NCI-H748 treated with DMSO at 0.1 percent for 48 hours (cell line): ENCODE measurements at regions not wholly inside any gene's neighbourhood (a gene's known extent, or its start where the extent isn't known, plus 50 kb on each side); places are given as distances from the start of the nearest gene placed in this dataset.
"Not testable (repeated sequence)": the region's sequence is repeated elsewhere in the genome, so short reads cannot be mapped to it uniquely, and the experiment has no call there.

Source experiments
- DNase-seq: peaks from one replicate; lab custom pipeline; 2025; lab: John Stamatoyannopoulos, UW

DNA sequence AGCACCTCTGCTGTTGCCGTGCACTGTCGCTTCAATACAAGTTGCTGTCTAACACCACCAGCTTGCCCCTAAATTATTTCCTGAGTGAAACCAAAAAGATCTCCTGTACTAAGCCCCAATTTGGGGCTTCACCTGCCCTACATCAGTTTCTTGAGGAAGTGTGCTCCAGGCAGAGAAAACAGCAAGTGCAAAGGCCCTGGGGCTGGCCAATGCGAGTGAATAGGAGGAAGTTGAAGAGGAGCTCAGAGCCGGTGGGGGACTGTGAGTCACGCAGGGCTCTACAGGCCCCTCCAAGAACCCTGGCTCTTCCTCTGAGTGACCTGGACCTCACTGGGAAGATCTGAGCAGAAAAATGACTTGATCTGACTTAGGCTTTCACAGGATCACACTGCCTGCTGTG lies 117.2 kb downstream of the IPO8 start:
- no peak for DNase-seq

DNA sequence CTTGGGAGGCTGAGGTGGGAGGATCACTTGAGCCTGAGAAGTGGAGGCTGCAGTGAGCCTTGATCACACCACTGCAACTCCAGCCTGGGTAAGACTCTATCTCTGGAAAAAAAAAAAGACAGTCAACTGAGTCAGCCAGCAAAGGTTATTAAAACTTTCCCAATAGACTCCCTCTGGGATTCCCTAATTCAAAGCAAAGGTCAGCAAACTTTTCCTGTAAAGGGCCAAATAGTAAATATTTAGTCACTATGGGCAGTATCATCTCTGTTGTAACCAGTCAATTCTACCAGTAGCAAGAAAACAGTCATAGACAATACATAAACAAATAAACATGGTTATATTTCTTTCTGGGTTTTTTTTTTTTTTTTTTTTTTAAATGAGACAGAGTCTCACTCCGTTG lies 122.5 kb downstream of the IPO8 start:
- no peak for DNase-seq

DNA sequence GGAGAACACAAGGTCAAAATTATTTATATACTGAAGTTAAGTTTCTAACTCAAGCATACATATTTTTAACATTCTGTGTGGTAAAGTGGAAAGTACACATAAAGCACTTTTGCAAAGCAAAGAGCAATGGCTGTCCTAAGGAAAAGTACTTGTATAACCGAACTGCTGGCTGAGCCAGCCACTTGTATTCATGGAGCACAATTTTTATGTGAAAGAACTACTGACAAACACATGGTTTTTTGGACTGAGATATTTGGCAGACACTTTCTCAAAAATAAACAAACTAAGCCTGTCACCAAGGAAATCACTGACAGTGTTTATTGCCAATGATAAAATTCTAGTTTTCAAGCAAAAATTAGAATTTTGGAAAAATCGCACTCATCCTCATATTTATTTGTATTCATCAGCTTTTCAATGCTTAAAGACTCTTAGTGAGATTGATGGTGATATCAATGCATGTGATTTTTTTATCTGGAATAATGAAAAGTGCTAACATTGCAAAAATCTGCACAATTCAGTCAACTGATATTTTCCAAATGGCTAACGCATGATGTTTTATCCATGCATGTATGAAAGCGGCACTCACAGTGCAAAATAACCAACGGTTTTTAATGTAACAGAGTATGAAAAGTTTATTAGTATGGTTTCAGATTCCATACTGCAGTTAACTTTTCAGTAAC lies 125.3 kb downstream of the IPO8 start:
- DNase-seq: no peak

- DNase-seq: no peak
Observed at GRCh38 chr12:30569426-30569825, 126.2 kb downstream of the IPO8 start.

GRCh38 chr12:30568453-30568852 lies 127.2 kb downstream of the IPO8 start:
- DNase-seq: no peak

DNA sequence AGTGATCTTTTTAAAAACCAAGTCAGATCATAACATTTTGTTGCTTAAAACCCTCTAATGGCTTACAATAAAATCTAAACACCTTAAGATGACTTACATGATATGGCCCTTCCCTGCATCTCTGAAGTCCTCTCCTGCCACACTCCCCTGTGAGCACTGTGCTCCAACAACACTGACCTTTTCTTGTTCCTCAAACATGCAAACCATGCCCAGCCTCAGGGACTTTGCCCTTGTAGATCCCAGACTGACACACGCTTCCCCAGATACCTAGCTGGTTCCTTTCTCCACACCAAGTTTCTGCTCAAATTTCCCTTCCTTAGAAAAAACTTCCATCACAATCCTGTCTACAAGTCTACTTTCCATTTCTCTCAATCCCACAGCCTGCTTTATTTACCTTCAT lies 128.6 kb downstream of the IPO8 start:
- DNase-seq: no peak

DNA sequence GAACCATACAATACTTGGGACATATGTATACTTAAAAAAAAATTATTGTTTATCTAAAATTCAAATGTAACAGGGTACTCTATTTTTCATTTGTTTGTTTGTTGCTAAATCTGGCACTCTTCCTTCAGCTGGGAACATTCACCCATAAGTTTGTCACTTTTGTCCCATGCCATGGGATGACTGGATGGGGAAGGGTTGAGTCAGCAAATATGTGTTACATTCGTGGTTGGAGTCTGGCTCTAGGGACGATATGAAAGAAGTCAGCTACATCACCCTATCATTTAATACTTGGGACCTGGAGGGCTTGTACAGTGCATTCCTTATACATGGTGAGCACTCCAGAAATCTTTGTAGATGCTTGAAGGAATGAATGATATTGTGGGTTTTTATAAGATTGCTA lies 131.3 kb downstream of the IPO8 start:
- no peak for DNase-seq

DNA sequence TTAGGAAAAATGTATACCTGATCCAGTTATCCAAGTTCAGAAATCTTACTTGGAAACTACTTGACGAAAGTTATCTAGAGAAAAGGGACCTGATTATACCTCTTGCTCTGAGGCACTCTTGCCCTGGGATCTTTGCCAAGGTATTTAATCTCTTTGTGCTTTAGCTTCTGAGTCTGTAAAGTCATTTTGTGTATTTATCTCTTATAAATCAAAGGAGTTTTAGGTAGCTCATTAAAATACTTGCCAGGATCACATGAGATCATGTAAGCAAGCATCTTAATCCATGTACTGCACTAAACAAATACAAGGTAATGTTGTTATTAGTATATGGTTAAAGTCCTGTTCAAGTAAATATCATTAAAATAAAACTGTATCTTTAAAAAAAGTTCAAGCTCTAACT lies 147.5 kb downstream of the IPO8 start:
- no peak for DNase-seq

- no peak for DNase-seq
Observed at GRCh38 chr12:30546121-30546520, 149.5 kb downstream of the IPO8 start.

DNA sequence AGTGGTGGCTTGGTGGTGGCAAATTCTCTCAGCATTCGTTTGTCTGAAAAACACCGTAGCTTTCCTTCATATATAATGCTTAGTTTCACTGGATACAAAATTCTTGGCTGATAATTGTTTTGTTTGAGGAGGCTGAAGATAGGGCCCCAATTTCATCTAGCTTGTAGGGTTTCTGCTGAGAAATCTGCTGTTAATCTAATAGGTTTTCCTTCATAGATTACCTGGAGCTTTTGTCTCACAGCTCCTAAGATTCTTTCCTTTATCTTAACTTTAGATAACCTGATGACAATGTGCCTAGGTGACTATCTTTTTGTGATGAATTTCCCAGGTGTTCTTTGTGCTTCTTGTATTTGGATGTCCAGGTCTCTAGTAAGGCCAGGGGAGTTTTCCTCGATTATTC lies 151.0 kb downstream of the IPO8 start:
- not testable (repeated sequence) for DNase-seq

GRCh38 chr12:30537228-30537627 lies 158.4 kb downstream of the IPO8 start:
- no peak for DNase-seq

DNA sequence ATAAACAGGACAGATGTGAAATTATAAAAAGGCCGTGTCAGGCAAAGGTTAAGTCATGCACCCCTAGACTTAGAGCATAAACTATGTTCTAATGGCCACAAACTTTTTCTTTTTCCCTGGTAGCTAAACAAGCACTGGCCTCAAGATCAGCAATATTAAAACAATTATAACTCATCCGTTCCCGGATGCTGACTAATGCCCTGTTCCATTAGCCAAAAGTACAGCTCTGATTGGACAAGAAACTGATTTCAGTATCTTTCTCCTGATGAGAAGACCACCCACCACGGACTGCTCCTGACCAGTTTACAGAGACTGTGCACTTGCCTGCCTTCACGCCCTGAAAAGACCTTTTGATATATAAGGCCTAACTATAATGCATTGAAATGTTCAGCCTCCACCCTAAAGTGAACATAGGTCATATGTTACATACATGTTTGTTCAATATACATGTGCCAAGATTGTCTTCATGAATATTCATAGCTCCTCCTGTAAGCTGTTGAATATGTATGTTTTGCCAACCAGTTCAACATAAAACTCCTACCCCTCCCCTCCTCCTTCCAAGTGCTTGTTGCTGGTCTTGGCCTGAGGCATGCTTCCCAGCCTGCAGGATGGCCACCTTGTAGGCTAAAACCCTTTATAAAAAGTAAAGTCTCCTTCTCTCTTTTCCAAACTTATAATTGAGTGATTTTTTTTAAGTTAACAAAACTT lies 162.0 kb downstream of the IPO8 start:
- no peak for DNase-seq

DNA sequence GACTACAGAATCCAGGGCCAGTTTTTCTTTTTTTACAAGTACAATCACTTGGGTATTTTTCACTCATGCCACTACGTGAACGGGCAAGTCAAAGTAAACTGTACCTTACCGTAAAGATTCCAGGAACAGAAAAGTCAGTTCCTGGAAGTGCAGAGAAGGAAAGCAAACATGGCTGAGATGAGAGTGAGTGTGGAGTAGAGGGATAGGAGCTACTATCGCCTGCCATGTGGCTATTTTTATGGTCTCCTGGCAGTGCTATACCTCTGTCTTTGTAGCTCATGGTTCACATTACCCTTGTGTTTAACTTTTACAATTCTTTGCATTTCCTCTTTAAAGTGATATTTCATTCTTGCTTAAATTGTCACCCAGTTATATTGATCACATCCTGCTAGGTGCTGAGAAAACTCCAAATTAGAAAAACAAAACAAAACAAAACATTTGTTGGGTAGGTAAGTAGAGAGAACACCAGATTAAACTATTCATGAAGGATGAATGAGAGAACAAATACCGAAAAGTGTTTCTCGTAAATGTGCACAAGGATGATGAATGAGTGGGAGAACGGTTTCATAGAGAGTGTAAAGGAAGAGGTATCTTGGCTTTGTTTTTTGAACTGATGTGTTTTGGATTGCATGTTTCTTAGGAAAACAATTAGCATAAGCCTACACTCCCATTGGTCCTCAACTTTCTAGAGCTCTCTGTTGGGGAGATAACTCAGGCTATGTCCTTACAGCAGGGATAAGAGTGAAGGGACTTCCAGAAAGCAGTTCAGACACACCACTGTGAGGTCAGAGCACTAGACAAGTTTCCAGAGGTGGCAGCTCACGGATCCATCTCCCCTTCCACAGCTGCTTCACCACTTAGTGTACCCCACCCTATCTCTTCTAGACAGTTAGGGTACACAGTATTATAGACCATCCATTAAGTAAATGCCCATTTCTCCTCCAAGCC lies 163.7 kb downstream of the IPO8 start:
- DNase-seq: no peak

DNA sequence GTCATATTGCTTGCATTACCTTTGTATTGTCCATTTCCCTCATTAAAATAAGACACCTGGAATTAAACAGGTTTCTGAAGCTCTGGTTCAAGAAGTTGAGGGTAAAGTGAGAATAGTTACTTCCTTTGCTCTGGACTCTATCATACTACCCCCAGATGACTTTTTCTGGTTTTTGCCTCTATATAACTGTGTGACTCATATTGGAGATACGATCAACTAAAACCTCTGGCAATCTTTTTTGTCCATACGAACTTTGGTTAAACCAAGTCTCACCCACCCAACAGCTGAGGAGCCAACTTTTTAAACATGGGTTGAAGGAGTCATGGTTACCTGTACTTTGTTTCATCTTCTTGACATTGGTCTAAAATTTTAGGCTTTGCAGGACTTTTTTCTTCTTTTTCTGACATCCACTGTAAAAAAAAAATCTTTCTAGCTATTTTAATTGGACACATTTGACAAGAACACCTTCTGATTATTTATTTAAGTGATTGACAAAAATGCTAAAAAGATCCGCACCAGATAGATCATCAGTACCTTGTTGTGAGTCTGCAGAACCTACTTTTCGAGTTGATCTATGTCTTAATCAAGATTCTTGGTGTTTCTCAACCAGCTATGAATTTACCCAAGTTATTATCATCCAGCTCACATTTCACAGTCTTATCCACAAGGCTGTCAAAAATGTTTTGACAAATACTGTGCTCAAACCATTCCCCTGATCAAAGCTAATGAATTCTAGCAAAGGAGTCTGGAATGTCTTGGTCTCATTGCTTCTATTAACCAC lies 166.0 kb downstream of the IPO8 start:
- DNase-seq: no peak

GRCh38 chr12:30525171-30525570 lies 170.5 kb downstream of the IPO8 start:
- DNase-seq: no peak

GRCh38 chr12:30520285-30520684 lies 175.4 kb downstream of the IPO8 start:
- DNase-seq: not testable (repeated sequence)

DNA sequence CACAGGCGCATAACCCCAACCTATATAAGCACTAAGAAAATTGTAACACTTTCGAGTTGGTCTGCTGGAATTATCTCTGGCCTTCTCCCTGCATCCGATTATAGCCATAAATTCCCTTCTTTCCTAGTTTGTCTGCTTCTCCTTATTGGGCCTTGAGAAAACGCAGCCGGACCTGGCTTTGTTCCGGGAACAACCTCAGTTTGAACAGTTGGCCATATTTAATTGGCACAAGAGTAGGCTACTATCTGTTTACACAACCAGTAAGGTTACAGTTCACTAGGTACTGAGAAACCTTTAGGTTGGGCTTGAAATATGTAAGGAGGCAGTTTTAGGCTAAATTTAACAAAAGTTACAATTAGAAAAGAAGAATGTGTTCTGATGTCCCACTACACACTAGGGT lies 176.1 kb downstream of the IPO8 start:
- DNase-seq: no peak

- DNase-seq: no peak
Observed at GRCh38 chr12:30517320-30517719, 178.3 kb downstream of the IPO8 start.

GRCh38 chr12:30515351-30515750 lies 180.3 kb downstream of the IPO8 start:
- no peak for DNase-seq

DNA sequence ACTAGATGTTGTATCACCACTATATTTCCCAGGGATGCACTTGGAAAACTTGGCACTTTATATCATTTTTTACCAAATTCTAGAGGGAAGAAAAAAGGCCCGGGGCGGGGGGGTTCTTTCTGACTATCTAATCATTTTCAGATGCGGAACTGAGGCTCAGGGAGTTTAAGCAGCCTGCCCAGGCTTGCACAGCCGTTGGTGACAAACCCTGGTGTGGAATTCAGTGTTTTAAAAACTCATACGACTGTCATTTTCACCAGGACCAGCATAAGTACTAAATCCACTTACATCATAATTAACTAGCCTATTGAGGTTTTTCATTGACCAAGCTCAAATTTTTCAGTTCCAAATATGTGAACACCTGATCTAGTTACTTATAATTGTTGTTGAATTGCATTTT lies 181.0 kb downstream of the IPO8 start:
- no peak for DNase-seq

DNA sequence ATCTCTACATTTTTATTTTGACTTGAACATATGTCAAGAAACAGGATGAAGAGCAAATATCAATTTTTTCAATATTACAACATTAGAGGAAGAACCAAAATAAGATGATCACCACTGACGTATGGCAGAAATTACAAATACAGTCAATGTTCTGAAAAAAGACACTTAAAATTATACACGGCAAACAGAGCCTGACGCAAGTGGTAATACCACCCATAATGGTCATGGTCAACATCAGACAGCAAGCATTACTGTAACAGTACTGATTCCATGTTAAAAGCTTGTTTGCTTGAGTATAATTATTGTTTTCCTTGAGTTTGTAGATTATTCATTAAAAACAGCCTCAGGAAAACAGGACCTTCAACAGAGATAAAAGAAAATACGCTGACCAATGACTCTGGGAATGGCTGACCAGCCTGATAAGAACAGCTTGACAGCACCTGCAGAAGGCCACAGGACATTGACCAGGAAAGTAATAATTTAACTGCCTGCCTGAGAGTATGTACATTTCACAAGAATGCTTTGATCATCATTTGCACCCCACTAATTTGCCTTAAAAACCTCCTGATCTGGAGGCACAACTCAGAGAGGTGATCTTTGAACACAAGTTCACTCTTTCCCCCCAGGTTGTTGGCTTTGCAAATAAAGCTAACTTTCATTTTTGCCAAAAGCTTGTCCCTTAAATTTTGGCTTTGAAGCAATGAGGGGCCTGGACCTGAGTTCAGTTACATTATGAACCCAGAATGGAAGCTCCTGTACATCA lies 187.3 kb downstream of the IPO8 start:
- no peak for DNase-seq
